ENCODE measurements at regions not wholly inside any gene's neighbourhood (a gene's known extent, or its start where the extent isn't known, plus 50 kb on each side); places are given as distances from the start of the nearest gene placed in this dataset.

GRCh38 chr1:238153939-238154338 is 263.2 kb upstream of the ZP4 start:
- TF ChIP-seq CTCF (conservative IDR thresholded peaks at IDR 0.05; ENCODE audit: low read length) (no peak), EZH2phosphoT487 (IDR thresholded peaks at IDR 0.05; ENCODE audit: borderline replicate concordance, low read depth, low read length) (no peak)

Measured in OCI-LY7 (cell line).